DOHH2 (cell line): ENCODE measurements at regions not wholly inside any gene's neighbourhood (a gene's known extent, or its start where the extent isn't known, plus 50 kb on each side); places are given as distances from the start of the nearest gene placed in this dataset.

Experiments
- H3F3A ChIP-seq: fragments of 200-600 bp; sonication (generic), shearing (Covaris generic); 2 replicates; pipeline ENCODE4 v1.6.0; 2016; ENCODE audit warnings: antibody characterized with exemption, mild to moderate bottlenecking; ENCODE audit not compliant: control insufficient read depth, insufficient read depth
- H3K27ac ChIP-seq: fragments of 200-600 bp; sonication (generic); 2 replicates; pipeline ENCODE4 v1.5.1; 2014; ENCODE audit warnings: low read depth, mild to moderate bottlenecking, low read length, moderate library complexity
- H3K27me3 ChIP-seq: fragments of 200-600 bp; sonication (generic); 2 replicates; pipeline ENCODE4 v1.6.1; 2014; ENCODE audit warnings: mild to moderate bottlenecking, low read length, mixed read lengths; ENCODE audit not compliant: control insufficient read depth
- H3K36me3 ChIP-seq: fragments of 200-600 bp; sonication (generic); 2 replicates; pipeline ENCODE4 v1.6.1; 2014; ENCODE audit warnings: mild to moderate bottlenecking, low read length, moderate library complexity, mixed read lengths; ENCODE audit not compliant: control insufficient read depth
- H3K4me1 ChIP-seq: fragments of 200-600 bp; sonication (generic); 2 replicates; pipeline ENCODE4 v1.6.1; 2014; ENCODE audit warnings: mild to moderate bottlenecking, low read length, mixed read lengths; ENCODE audit not compliant: control insufficient read depth
- H3K4me2 ChIP-seq: fragments of 200-600 bp; sonication (generic); 2 replicates; pipeline ENCODE4 v1.6.0; 2014; ENCODE audit warnings: mild to moderate bottlenecking, low read length, moderate library complexity
- H3K4me3 ChIP-seq: fragments of 200-600 bp; sonication (generic); 2 replicates; pipeline ENCODE4 v1.5.1; 2014; ENCODE audit warnings: mild to moderate bottlenecking, low read length, mixed read lengths
- H3K79me2 ChIP-seq: fragments of 200-600 bp; sonication (generic); 2 replicates; pipeline ENCODE4 v1.6.1; 2014; ENCODE audit warnings: mild to moderate bottlenecking, low read length, mixed read lengths; ENCODE audit not compliant: control insufficient read depth
- H3K9me2 ChIP-seq: fragments of 200-600 bp; sonication (generic); replicated peaks from 2 replicates; pipeline ENCODE4 v1.6.1; 2014; ENCODE audit warnings: mild to moderate bottlenecking, low read length, mixed read lengths; ENCODE audit not compliant: control insufficient read depth
- H3K9me3 ChIP-seq: fragments of 200-600 bp; sonication (generic); 2 replicates; pipeline ENCODE4 v1.6.1; 2014; ENCODE audit warnings: antibody characterized with exemption, low read length, mixed read lengths; ENCODE audit not compliant: control insufficient read depth, insufficient read depth
- H4K20me1 ChIP-seq: fragments of 200-600 bp; sonication (generic); 2 replicates; pipeline ENCODE4 v1.6.0; 2014; ENCODE audit warnings: low read depth, mild to moderate bottlenecking, antibody characterized with exemption, low read length, moderate library complexity; ENCODE audit not compliant: control insufficient read depth, insufficient read depth
- CTCF ChIP-seq: fragments of 200-600 bp; sonication (generic); IDR thresholded peaks from one replicate; pipeline ENCODE4 v1.5.1; 2014; ENCODE audit warnings: antibody characterized with exemption, mild to moderate bottlenecking, low read depth, low read length; ENCODE audit not compliant: poor library complexity, severe bottlenecking
- EZH2phosphoT487 ChIP-seq: fragments of 200-600 bp; sonication (generic); IDR thresholded peaks from 2 replicates; pipeline ENCODE4 v1.6.1; 2017; ENCODE audit warnings: borderline replicate concordance, mild to moderate bottlenecking, antibody characterized with exemption, low read length, moderate library complexity, mixed read lengths

DNA sequence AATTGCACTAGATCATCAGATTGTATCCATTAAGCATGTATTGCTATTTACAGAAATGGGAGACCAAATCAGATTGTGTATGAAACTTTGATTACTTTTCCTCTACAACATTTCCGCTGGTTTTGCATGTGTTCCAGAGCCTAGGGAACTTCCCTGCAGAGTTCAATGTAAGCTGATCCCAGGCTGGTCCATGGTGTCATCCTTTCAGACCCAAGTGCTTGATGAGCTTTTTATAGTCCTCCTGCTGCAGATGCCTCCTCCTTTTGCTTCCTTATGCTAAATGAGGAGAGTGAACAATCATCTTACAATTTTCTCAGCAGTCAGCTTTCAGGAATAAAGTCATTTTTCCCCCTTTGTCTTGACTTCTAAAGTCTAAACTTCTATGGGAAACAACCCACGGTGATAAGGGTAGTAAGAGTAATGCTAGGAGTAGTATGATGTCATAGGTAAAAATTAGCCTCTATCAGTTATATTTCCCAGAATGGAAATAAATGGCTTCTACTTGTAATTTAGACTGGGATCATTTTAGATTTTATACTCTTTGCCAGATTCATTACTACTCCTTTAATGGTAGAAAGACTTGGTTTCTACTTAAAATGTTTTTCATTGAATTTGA lies 55.1 kb upstream of the SLC4A4 start:
- Histone ChIP-seq H3K36me3 (no peaks in the 10 kb centered on the region), H3F3A (no peaks in the 10 kb centered on the region), H3K27ac (no peak overlapping the region), H3K4me2 (no peak overlapping the region), H3K4me1 (no peaks in the 10 kb centered on the region), H3K9me2 (no peaks in the 10 kb centered on the region), H3K27me3 (no peaks in the 10 kb centered on the region; the same call in 1 of the 2 replicates), H4K20me1 (no peaks in the 10 kb centered on the region), H3K79me2 (no peaks in the 10 kb centered on the region), H3K9me3 (no peaks in the 10 kb centered on the region), H3K4me3 (no peak overlapping the region)
- TF ChIP-seq EZH2phosphoT487 (no peak), CTCF (no peak)

DNA sequence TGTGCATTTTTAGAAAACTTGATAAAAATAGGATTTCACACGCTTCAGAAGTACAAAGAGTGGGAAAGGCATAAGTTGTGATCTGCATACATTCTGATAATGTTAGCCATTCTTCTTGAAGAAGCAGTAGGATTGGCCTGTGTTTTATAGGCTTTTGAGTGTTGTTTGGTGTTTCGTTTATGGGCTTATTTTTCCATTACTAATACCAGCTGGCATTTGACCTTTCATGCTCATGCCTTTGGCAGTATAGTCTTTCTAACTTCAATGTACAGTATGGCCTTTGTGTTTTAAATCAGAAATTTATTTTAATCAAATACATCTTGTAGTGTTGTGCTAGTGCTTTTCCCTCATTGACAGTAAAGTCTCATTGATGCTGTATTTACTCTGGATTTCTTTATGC lies 51.5 kb upstream of the SLC4A4 start:
- no peak for TF ChIP-seq CTCF
- no peak for TF ChIP-seq EZH2phosphoT487
- no peaks in the 10 kb centered on the region for H4K20me1 ChIP-seq
- H3K79me2 ChIP-seq = no peaks in the 10 kb centered on the region
- no peak overlapping the region for H3K4me2 ChIP-seq
- H3K4me3 ChIP-seq = no peak overlapping the region
- no peaks in the 10 kb centered on the region; the same call in 1 of the 2 replicates for H3K27me3 ChIP-seq
- no peaks in the 10 kb centered on the region for H3K36me3 ChIP-seq
- no peaks in the 10 kb centered on the region for H3K9me2 ChIP-seq
- H3K4me1 ChIP-seq = no peaks in the 10 kb centered on the region
- no peaks in the 10 kb centered on the region for H3K9me3 ChIP-seq
- H3K27ac ChIP-seq = no peak overlapping the region
- no peaks in the 10 kb centered on the region for H3F3A ChIP-seq

DNA sequence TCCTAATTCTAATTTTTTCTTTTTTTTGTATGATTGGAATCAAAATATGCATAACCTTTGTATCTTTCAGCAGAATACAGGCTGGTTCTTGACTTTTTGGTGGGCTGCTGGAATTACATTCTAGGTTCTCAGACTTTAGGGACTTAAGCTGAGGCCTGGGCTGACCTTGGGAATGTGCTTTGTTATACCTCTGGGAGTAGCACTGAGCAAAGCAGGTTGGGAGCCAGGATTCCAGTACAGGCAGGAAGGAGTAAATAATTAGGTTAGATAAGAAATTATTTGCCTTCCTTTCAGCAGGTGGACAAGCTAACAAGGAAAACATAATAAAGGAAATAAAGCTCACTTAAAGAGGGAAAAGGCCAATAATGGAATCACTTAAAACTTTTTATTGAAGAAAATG lies 49.9 kb upstream of the SLC4A4 start:
- Histone ChIP-seq H3K4me3 (no peak overlapping the region), H3K27me3 (no peaks in the 10 kb centered on the region), H3K4me1 (no peaks in the 10 kb centered on the region), H3K27ac (no peak overlapping the region), H3K9me3 (no peaks in the 10 kb centered on the region), H3K79me2 (no peaks in the 10 kb centered on the region), H3K36me3 (no peaks in the 10 kb centered on the region), H3F3A (no peaks in the 10 kb centered on the region), H4K20me1 (no peaks in the 10 kb centered on the region), H3K4me2 (no peak overlapping the region), H3K9me2 (no peaks in the 10 kb centered on the region)
- TF ChIP-seq CTCF (no peak), EZH2phosphoT487 (no peak)
